HG02884 (cell line): ENCODE measurements at regions not wholly inside any gene's neighbourhood (a gene's known extent, or its start where the extent isn't known, plus 50 kb on each side); places are given as distances from the start of the nearest gene placed in this dataset.
"Not testable (repeated sequence)": the region's sequence is repeated elsewhere in the genome, so short reads cannot be mapped to it uniquely, and the experiment has no call there.

Source experiments
- ATAC-seq: cut with Tn5 transposase; IDR thresholded peaks from one replicate; pipeline ENCODE4 v1.9.1; 2021; ENCODE audit warnings: mild to moderate bottlenecking, moderate library complexity; ENCODE audit not compliant: unreplicated experiment

DNA sequence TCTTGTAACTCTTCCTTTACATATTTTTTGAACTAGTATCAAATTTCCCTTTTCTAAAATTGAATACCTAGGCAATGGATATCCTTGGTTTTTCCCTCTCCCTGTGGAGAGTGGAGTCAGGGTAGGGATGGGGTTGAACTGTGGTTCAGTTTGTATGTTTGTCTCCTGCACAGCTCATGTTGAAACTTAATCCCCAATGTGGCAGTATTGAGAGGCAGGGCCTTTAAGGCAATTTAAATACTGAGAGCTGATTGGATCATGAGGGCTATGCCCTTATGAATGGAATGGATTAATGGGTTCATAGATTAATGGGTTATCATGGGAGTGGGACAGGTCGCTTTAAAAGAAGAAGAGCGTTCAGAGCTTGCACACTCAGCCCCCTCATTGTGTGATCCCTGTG, 127.2 kb upstream of the RGS6 start:
- ATAC-seq, result no peak

DNA sequence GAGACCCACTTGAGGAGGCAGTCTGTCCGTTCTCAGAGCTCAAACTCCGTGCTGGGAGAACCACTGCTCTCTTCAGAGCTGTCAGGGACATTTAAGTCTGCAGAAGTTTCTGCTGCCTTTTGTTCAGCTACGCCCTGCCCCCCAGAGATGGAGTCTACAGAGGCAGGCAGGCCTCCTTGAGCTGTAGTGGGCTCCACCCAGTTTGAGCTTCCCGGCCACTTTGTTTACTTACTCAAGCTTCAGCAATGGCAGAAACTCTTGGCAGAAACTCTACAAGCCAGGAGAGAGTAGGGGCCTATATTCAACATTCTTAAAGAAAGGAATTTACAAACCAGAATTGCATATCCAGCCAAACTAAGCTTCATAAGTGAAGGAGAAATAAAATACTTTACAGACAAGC, 125.2 kb upstream of the RGS6 start:
- ATAC-seq, result not testable (repeated sequence)

DNA sequence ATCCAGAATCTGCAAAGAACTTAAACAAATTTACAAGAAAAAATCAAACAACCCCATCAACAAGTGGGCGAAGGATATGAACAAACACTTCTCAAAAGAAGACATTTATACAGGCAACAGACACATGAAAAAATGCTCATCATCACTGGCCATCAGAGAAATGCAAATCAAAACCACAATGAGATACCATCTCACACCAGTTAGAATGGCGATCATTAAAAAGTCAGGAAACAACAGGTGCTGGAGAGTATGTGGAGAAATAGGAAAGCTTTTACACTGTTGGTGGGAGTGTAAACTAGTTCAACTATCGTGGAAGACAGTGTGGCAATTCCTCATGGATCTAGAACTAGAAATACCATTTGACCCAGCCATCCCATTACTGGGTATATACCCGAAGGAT, 121.4 kb upstream of the RGS6 start:
- ATAC-seq, result not testable (repeated sequence)

DNA sequence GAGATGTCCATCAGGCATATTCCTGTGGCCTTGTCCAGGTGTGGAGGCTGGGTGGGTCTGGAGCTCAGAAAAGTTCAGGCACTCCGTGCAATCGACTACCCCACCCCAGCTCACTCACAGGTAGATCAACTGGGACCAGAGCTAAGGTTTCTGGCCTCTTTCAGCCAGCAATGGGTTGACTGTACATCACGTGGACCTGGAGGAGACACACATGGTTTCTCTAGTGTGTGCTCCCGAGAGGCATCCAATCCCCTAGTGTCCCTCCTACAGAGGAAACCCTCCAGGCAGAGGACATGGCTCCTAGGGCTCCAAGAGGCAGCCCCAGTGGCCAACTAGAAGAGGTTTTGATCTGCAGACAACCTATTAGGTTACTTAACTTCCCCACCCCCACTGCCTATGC, 119.5 kb upstream of the RGS6 start:
- ATAC-seq, result no peak

DNA sequence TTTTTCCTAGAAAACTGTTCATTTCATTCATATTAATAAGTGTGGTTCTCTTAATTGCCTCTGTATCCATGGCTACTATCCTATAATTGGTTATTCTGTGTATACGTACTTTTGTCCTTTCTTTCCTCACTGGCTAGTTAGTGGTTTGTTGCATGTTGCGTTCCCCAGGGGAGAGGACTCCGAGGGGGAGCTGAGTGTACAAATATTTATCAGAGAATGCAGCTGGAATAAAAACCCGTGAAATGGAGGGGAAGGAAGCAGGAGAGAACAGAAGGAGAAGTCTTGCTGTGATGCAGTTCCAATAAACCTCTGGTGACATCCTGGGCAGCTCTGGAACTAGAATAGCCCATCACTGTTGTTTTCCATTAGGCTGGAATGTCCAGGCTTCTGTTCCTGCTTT, 117.1 kb upstream of the RGS6 start:
- ATAC-seq, result no peak

DNA sequence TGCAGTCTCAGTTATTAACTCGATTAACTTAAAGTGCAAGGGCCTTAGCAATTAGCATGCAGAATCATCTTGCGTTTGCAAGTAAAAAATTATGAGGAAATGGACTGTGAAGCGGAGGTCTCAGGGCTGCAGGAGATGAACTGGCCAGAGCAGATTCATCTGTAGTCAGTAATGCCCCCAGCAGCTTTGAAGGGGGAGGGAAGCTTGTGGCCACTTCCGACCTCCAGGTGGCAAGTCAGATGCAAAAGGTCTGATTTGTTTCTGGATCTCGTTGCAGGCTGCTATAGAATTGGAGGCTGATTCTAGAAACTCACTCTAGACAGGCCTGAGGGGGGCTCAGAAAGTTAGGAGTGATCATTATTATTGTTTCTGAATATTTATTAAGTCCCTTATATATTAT, 107.4 kb upstream of the RGS6 start:
- no peak for ATAC-seq

DNA sequence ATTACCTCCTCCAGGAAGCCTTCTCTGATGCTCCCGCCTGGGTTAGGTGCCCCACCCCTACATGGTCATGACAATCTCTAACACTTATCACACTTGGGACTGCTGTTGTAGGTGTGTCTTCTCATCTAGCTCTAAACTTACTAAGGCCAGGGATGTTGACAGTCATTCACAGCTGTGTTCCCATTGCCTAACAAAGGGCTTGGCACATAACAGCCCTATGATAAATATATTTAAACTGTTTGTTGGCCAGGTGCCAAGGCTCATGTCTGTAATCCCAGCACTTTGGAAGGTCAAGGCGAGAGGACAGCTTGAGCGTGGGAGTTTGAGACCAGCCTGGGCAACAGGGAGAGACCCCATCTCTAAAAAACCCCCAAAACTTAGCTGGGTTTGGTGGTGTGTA, 98.8 kb upstream of the RGS6 start:
- ATAC-seq, result no peak

DNA sequence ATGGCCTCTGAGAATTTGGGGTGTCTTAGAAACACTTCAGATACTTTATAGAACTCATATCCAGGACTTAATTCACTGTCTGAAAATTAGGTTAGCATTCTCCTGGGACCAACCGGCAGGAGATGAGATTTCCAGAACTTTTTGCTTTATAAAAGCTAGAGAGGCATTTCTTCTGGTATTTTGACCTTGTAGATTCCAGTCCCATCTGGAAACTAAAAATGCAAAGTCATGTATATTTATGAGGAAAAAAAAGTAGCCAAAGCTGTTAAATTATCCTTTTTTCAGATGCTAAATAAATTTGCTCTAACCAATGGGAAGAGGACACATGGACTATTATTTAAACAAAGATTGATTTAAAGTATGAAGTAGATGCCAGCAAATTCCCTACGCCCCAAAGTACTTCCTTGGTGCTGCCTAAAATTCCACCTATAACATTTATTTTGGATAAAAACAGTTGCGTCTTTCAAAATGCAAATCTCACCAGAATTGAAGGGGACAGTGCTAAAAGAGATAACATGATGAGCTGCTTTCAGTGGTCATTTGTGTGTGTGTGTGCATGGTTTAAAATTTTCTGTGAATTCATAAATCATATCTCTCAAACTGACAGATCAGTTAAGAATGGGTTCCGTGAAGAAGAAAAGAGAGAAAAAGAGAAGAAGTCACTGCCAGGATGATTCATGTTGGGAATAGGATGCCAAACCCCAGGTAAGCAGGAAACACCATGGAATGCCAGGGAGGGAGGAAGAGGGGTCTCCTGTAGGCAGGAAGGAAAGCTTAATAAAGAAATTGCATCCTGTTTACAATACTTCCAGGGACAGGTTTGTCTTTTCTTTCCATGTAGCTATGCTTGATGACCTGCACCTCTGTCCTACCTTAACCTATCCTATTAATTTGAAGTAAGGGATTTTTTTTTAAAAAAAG, 97.7 kb upstream of the RGS6 start:
- ATAC-seq, result no peak

DNA sequence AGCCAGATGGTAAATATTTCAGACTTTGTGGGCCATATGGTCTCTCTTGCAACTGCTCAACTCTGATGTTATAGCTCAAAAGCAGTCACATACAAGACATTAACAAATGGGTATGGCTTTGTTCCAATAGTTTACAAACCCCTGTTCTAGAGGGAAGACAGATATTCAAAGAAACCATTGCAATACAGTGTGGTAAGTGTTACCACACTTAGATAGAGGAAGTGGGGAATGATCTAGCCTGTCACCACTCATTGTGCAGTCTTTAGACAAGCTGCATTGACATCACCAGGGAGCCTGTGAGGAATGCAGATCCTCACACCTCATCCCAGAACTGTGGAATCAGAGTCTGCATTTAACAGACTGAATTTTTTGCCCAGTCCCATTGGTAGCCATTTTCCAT, 80.0 kb upstream of the RGS6 start:
- ATAC-seq, result no peak

DNA sequence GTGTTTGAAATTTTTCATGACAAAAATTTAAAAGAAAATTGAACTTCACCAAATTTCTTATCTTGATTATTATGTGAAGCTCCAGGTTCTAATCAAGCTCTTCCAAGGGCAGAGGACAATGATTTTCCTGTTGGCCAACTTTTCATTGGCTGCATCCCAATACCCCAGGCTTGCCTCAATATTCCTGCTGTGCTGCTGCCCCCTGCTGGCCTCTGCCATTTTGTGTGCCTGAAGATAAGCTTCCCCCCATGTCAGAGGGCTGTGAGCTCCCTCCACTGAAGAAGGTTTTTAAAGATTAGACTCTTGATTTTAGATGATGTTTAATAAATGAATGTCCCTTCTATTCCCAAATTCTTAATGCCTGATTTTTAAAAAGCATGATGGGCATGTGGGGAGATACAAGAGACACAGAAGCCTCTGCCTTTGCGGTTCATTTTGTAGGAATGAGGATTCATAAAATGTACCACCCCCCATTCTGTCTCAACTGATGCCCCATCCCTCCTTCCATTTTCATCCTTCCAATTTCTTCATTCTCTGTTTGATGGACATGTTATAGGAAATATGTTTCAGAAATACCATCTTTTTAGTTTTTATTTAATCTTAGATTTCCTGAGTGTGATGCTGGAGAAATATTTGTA, 76.7 kb upstream of the RGS6 start:
- ATAC-seq, result no peak

DNA sequence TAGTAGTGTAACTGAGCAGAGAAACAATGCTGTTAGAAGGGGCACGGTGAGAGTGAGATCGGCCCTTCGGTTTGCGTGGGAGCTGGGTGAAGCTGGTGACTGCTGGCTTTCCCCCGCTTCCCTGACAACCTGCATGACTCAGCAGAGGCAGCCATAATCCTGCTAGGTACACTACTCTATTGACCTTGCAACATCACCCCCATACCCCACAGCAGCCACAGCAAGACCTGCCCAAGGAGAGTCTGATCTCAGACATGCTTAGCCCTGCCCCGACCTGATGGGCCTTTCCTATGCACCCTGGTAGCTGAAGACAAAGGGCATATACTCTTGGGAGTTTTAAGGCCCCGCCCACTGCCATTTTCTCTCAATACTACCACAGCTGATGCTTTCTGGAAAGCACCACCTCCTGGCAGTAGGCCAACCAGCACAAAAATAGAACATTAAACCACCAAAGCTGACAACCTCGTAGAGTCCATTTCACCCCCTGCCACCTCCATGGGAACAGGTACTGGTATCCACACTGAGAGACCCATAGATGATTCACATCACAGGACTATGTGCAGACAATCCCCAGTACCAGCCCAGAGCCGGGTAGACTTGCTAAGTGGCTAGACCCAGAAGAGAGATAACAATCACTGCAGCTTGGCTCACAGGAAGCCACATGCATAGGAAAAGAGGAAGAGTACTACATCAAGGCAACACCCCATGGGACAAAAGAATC, 75.9 kb upstream of the RGS6 start:
- ATAC-seq, result no peak

DNA sequence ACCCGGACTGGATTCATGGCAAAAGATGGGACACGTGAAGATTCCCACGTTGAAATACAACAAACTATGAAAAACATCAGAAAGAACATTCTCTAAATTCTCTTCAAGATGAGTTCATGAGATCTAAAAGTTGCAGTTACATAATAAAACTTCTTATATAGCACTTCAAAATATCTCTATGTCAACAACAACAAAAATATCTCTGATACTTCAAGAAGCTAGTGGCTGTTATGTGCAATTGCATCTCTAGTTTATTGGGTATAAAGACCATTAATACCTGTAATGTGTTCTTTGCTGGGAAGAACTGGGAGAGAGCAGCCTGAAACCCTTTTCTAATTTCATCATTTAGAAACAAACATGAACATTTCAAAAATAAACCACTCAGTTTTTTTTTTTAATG, 69.2 kb upstream of the RGS6 start:
- ATAC-seq, result no peak

DNA sequence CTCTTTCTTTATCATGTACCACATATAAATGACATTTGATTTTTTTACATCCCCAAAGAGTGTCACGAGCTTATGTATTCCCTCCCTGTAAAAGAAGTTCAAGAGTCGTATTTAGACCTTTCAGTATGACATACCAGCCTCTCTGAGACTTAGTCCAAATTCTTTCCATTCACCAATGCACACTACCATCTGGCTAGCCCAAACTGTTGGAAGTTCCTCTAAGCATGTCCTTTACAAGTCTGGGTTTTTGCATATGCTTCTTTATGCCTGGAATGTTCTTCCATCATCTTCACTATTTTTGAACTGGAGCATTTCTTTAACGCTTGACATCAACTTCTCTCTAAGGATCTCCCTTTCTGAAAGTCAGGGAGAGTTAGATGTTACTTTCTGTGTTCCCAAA, 68.5 kb upstream of the RGS6 start:
- ATAC-seq, result no peak
